GM19397 (cell line): ENCODE measurements at regions not wholly inside any gene's neighbourhood (a gene's known extent, or its start where the extent isn't known, plus 50 kb on each side); places are given as distances from the start of the nearest gene placed in this dataset.
"Not testable (repeated sequence)": the region's sequence is repeated elsewhere in the genome, so short reads cannot be mapped to it uniquely, and the experiment has no call there.

Source experiments
- ATAC-seq: cut with Tn5 transposase; IDR thresholded peaks from one replicate; pipeline ENCODE4 v1.9.1; 2021; ENCODE audit warnings: mild to moderate bottlenecking, moderate library complexity; ENCODE audit not compliant: unreplicated experiment

- not testable (repeated sequence) for ATAC-seq
Observed at GRCh38 chr7:97234494-97234893, 117.0 kb downstream of the SDHAF3 start.

DNA sequence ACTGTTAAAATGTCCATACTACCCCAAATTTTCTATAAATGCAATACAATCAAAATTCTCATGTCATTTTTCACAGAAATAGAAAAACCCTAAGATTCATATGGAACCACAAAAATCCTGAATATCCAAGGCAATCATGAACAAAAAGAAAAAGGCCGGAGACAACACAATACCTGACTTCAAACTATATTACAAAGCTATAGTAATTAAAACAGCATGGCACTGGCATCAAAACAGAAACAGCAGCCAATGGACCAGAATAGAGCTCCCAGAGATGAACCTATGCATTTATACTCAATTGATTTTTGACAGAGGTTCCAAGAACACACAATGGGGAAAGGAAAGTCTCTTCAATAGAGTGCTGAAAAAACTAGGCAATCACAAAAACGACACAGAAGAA lies 128.8 kb downstream of the SDHAF3 start:
- ATAC-seq, result no peak

DNA sequence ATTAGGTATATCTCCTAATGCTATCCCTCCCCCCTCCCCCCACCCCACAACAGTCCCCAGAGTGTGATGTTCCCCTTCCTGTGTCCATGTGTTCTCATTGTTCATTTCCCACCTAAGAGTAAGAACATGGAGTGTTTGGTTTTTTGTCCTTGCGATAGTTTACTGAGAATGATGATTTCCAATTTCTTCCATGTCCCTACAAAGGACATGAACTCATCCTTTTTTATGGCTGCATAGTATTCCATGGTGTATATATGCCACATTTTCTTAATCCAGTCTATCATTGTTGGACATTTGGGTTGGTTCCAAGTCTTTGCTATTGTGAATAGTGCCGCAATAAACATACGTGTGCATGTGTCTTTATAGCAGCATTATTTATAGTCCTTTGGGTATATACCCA lies 140.7 kb downstream of the SDHAF3 start:
- ATAC-seq, result not testable (repeated sequence)

- ATAC-seq, result no peak
Observed at GRCh38 chr7:97269741-97270140, 152.2 kb downstream of the SDHAF3 start.

- no peak for ATAC-seq
Observed at GRCh38 chr7:97270280-97270679, 152.8 kb downstream of the SDHAF3 start.

DNA sequence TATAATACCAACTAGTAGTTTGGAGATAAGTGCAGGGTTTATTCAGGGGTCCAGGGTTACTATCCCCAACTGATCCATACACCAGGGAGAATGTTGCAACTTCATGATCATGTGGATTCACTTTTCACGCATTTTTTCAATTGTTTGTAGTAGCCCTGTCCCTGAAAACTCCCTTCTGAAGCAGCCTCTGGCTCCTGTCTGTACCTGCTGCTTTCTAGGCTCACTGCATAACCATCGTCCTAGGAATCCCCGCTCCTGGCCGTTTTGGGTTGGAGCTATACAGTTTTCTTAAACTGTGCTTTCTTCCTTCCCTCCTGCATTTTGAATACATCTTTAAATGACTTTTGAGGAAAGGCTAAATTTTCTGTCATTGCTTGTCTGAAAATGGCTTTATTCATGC lies 154.1 kb downstream of the SDHAF3 start:
- ATAC-seq, result no peak

DNA sequence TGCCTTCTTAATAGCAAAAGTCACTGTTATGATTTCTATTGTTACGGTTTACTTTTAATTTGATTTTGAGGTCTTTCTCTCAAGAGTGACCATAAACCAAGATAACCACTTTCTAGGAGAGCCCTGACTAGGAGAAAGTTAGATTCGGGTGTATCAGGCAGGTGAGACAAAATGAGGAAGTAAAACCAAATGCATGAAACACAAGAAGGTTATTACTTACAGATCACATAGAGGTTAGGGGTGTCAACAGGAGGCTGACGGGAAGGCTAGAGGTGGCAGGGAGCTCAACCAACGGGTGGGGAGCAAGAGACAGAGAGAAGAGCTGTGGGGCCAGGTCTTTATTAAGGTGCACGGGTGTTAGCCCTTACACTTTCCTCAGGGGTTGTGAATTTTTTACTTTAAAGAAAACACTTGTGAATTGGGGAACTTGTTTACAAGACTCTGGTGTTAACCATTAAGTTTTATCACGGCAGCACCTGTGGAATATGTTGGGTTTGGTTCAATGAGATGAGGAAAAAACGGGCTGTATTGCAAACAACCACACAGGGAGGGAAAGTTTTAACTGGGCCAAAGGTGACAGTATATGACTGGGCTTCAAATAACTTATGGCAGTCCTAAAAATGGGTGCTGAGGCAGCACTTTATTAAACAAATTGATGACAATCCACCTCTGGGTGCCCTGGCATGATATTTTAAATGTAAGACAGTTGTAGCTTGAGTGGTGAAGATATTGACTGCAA lies 154.9 kb downstream of the SDHAF3 start:
- ATAC-seq, result no peak

- no peak for ATAC-seq
Observed at GRCh38 chr7:97275475-97275874, 158.0 kb downstream of the SDHAF3 start.

DNA sequence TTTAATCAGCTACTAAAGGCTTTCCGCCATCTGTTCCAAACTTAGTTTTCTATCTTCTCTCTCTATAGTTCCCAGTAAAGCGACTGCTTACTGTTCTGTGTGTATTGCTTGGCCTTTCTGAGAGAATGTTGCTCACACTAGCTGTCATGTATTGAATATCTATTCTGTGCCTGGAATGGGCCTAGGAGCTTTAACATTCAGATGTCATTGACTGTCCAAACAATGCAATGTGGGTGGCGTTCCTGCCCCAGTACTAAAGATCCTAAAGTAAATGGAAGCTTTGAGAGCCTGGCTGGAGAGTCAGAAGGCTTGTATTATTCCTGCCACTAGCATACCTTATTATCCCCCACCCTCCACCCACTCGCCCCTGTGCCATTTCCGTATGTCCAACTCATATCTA lies 163.5 kb downstream of the SDHAF3 start:
- no peak for ATAC-seq

GRCh38 chr7:97285348-97285747 lies 167.8 kb downstream of the SDHAF3 start:
- no peak for ATAC-seq

- ATAC-seq, result no peak
Observed at GRCh38 chr7:97293031-97293430, 175.5 kb downstream of the SDHAF3 start.

- ATAC-seq, result no peak
Observed at GRCh38 chr7:97298561-97298960, 181.1 kb downstream of the SDHAF3 start.

DNA sequence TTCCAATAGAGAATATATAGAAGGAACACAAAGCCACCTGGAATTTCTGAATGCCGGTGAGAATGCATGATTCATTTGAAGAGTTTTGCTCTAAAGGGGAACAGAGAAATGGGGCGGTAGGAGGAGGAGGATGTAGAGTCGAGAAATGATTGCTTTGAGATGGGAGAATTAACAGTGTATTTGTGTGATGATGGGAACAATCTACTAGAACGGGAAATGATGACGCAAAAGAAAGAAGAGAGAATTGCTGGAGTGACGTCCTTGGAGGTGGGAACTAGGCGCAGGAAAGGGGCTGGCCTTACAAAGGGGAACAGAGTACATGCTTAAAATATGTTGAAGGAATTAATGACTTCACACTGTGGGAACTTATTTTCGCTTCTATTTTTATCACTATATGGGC lies 188.1 kb downstream of the SDHAF3 start:
- no peak for ATAC-seq

DNA sequence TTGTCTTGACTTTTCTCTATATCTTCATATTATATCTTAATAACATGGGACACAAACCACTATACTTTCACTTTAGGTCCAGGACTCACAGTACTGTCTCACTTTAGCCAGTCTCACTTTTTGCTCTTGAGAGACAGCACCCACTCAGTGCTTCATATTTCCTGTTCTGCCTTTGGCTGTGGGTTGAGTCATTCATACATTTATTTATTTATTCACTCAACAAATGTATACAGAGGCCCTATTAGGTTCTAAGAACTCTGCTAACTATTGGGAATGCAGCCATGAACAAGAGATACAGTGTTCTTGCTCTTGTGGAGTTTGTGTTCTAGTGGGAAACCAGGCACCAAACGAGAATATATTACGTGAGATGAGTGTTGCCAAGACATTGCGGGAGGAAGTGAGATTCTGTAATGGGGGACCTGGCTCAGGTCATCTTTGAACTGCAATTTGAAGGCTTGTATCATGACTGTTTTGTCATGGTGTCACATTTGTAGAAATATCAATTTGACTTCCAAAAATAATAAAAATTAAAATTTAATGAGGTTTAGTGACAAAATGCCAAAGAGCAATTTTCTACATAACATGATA lies 190.1 kb downstream of the SDHAF3 start:
- ATAC-seq, result no peak

- no peak for ATAC-seq
Observed at GRCh38 chr7:97313900-97314299, 196.4 kb downstream of the SDHAF3 start.

DNA sequence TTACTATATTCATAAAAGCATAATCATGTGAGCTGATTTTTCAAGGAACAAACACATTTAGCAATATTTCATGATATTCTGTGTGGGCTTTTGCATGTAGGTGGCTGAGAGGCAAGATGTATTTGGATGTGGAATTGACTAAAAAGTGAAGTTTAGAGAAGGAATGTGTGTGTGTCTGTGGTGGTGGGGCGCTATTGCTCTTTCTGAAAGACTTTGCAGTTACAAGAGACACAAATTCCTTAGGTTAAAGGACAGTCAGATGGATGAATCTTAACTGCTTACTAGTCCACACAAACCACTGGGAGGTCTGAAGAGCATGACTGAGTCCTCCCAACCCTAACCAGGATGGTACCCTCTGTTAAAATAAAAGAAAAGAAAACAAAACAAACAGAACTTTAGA lies 200.1 kb downstream of the SDHAF3 start:
- no peak for ATAC-seq

DNA sequence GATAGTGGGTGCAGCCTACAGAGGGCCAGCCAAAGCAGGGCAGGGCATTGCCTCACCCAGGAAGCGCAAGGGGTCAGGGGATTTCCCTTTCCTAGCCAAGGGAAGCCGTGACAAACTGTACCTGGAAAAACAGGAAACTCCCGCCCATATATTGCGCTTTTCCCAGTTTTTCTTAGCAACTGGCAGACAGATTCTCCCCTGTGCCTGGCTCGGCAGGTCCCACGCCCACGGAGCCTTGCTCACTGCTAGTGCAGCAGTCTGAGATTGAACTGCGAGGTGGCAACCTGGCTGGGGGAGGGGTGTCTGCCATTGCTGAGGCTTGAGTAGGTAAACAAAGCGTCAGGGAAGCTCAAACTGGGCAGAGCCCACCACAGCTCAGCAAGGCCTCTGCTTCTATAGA lies 212.4 kb downstream of the SDHAF3 start:
- not testable (repeated sequence) for ATAC-seq

- ATAC-seq, result no peak
Observed at GRCh38 chr7:97337849-97338248, 220.4 kb downstream of the SDHAF3 start.

DNA sequence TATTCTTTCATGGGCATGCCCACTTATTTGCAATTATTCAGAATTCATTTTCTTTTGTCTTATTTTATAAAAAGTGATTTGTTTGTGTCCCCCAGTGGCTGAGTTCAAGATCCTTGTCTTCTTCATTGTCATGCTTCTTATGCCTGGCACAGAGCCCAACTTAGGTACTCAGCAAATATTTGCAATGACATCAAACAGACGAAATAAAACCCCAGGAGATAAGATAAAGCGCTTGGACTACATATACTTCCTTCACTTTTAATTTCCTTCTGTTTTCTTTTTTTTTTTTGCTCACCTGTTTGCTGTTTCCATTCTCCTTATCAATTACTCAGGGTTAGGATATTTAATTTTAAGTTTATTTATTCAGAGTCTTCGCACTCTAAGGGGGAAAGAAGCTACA lies 225.0 kb downstream of the SDHAF3 start:
- no peak for ATAC-seq

GRCh38 chr7:97346349-97346748 lies 228.9 kb downstream of the SDHAF3 start:
- no peak for ATAC-seq

DNA sequence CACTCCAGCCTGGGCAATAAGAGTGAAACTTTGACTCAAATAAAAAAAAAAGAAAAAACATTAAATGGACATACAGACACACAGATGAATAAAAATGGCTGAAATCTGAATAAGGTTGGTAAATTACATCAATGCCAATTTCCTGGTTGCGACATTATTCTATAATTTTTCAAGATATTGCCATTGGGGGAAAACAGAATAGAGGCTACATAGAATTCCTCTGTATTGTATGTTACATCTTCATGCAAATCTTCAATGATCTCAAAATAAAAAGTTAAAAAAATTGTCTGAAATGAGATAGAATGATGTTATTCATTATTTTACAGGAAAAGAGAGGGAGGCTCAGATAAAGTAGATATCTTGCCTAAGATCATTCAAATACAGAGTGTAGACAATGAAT lies 234.0 kb downstream of the SDHAF3 start:
- no peak for ATAC-seq

- ATAC-seq, result no peak
Observed at GRCh38 chr7:97357459-97357858, 240.0 kb downstream of the SDHAF3 start.

GRCh38 chr7:97372882-97373281 lies 255.4 kb downstream of the SDHAF3 start:
- no peak for ATAC-seq
